ENCODE measurements at regions not wholly inside any gene's neighbourhood (a gene's known extent, or its start where the extent isn't known, plus 50 kb on each side); places are given as distances from the start of the nearest gene placed in this dataset.

GRCh38 chr2:19767899-19768298 is 133.9 kb downstream of the TTC32 start:
- H3K9ac ChIP-seq (ENCODE audit: control insufficient read depth, insufficient read depth, low read length) = no peak overlapping the region
- H3K4me3 ChIP-seq = no peak overlapping the region
- in situ Hi-C loops (cut with MboI) (no loop called here), intact Hi-C loops (cut with micrococcal nuclease; ENCODE audit: unreplicated experiment) (loop anchor here (2.0 kb wide), 1 partner anchor 95 kb away; no protein-coding TSS in a partner anchor)
- RAD21 ChIA-PET (ENCODE audit: unreplicated experiment) = no interaction called here
- CTCF ChIA-PET = no interaction called here
- no TSS peak for BruUV-seq (replicated peaks)
- no peak overlapping the region for H2AFZ ChIP-seq (ENCODE audit: control insufficient read depth, low read depth, low read length)
- no peaks in the 10 kb centered on the region for H3K36me3 ChIP-seq (ENCODE audit: control insufficient read depth in 2 of 2, insufficient read depth in 2 of 2, low read length in 1 of 2)
- 0% methylated on average over 1 of the region's 1 CpG for WGBS (ENCODE audit: insufficient coverage, insufficient replicate concordance, low lambda C conversion rate, missing lambda C conversion rate)
- FAIRE-seq (no peak), ATAC-seq (no peak), DNase-seq (ENCODE audit: low read depth, low spot score) (no peak)
- H3K4me2 ChIP-seq (ENCODE audit: control insufficient read depth, insufficient read depth) = no peak overlapping the region
- H4K20me1 ChIP-seq (ENCODE audit: control insufficient read depth, insufficient read depth) = no peaks in the 10 kb centered on the region
- no peaks in the 10 kb centered on the region for H3K79me2 ChIP-seq (ENCODE audit: control insufficient read depth, insufficient read depth, low read length)
- peaks cover 0 to 2% of the 10 kb centered on the region in 2 experiments; a peak in 1 of 4 replicates for H3K27me3 ChIP-seq (replicated peaks in 1 of 2; ENCODE audit: control insufficient read depth in 2 of 2, insufficient read depth in 2 of 2, low read length in 1 of 2)
- SMC1A ChIA-PET (ENCODE audit: uncharacterized antibody, unreplicated experiment) = no interaction called here
- H3K4me1 ChIP-seq (ENCODE audit: control insufficient read depth, insufficient read depth, low read length) = no peaks in the 10 kb centered on the region
- no peaks in the 10 kb centered on the region for H3K9me3 ChIP-seq (replicated peaks; ENCODE audit: control insufficient read depth, insufficient read depth, low read length)
- POLR2A ChIA-PET = no interaction called here
- no peak overlapping the region for H3K27ac ChIP-seq (ENCODE audit: control insufficient read depth, insufficient read depth)
- no peak for TF ChIP-seq ETV6 (conservative IDR thresholded peaks at IDR 0.05 in 1 of 2, IDR thresholded peaks at IDR 0.05 in 1 of 2; ENCODE audit: borderline replicate concordance in 1 of 2, low read depth in 1 of 2)
- TF ChIP-seq CUX1 (IDR thresholded peaks at IDR 0.05; ENCODE audit: insufficient replicate concordance, low read depth, low read length) = no peak
- TF ChIP-seq SP1 (IDR thresholded peaks at IDR 0.05; ENCODE audit: low read depth, low read length) = no peak
- TF ChIP-seq SIX5 (IDR thresholded peaks at IDR 0.05; ENCODE audit: low read depth, low read length, severe bottlenecking) = no peak
- TF ChIP-seq LARP7 (IDR thresholded peaks at IDR 0.05) = no peak
- no peak for TF ChIP-seq PKNOX1 (IDR thresholded peaks at IDR 0.05)
- TF ChIP-seq BCLAF1 (IDR thresholded peaks at IDR 0.05) = no peak
- TF ChIP-seq E2F4 (IDR thresholded peaks at IDR 0.05; ENCODE audit: low read depth, low read length) = no peak
- TF ChIP-seq HCFC1 (IDR thresholded peaks at IDR 0.05; ENCODE audit: low read length) = no peak
- TF ChIP-seq KLF5 (IDR thresholded peaks at IDR 0.05; ENCODE audit: partially characterized antibody) = no peak
- TF ChIP-seq NR2F1 (conservative IDR thresholded peaks at IDR 0.05) = no peak
- TF ChIP-seq ZBTB33 (IDR thresholded peaks at IDR 0.05) = no peak
- TF ChIP-seq CREM (IDR thresholded peaks at IDR 0.05; ENCODE audit: low read depth) = no peak

Data from GM12878 (cell line).